Fibroblast of mammary gland (primary cell): ENCODE measurements at regions not wholly inside any gene's neighbourhood (a gene's known extent, or its start where the extent isn't known, plus 50 kb on each side); places are given as distances from the start of the nearest gene placed in this dataset.

ENCODE experiments used
- DNase-seq: peaks from one replicate; pipeline ENCODE4 v3.0.0-alpha.2; 2010; ENCODE audit warnings: low read depth
- H3K4me3 ChIP-seq: 2 replicates; pipeline ENCODE4 v1.5.1; 2011; ENCODE audit warnings: low read depth, mild to moderate bottlenecking, low read length, moderate library complexity; ENCODE audit not compliant: control insufficient read depth
- CTCF ChIP-seq: conservative IDR thresholded peaks from 2 replicates; pipeline ENCODE4 v1.5.1; 2011; ENCODE audit warnings: low read depth, low read length, inconsistent platforms; ENCODE audit not compliant: control insufficient read depth, insufficient read depth

DNA sequence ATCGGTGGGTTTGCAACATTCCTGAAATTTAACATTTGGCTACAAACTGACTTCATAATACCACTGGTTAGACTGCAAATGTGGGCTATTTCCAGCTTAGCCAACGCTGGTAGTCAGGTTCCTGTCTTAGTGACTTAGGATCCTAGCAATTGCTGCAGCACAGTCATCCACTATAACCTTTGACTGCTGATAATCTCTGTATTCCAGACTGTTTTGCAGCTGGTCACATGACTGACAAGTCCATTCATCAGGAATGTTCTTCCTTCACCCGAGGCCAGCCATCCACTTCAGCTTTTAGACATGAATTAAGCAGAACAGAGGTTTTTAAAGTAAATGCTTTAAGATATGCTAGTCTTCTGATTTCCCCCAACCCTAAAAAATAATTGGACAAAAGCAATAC, 425.9 kb upstream of the MPDZ start:
- DNase-seq, result peak; percentile 52
- no peak for TF ChIP-seq CTCF
- no peak overlapping the region for H3K4me3 ChIP-seq

DNA sequence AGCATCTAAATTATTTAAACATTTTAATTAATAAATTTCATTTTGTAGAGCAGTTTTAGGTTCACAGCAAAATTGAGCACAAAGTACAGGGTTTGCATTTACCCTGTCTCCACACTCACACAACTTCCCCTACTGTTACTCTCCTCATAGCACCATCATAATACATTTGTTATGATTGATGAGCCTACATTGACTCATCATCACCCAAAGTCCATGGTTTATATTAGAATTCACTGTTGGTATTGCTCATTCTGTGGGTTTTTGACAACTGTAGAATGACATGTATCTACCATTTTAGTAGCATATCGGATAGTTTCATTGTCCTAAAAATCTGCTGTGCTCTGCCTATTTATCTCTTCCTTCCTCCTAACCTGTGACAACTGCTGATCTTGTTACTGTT, 411.1 kb upstream of the MPDZ start:
- DNase-seq, result peak; percentile 19
- TF ChIP-seq CTCF, result no peak
- no peak overlapping the region for H3K4me3 ChIP-seq

GRCh38 chr9:13689925-13690324, 410.4 kb upstream of the MPDZ start:
- DNase-seq, result no peak
- H3K4me3 ChIP-seq, result no peak overlapping the region
- no peak for TF ChIP-seq CTCF

- DNase-seq, result peak; percentile 26
- peak; percentile 52 for TF ChIP-seq CTCF
These were observed 409.6 kb upstream of the MPDZ start for GRCh38 chr9:13688990-13689600.

DNA sequence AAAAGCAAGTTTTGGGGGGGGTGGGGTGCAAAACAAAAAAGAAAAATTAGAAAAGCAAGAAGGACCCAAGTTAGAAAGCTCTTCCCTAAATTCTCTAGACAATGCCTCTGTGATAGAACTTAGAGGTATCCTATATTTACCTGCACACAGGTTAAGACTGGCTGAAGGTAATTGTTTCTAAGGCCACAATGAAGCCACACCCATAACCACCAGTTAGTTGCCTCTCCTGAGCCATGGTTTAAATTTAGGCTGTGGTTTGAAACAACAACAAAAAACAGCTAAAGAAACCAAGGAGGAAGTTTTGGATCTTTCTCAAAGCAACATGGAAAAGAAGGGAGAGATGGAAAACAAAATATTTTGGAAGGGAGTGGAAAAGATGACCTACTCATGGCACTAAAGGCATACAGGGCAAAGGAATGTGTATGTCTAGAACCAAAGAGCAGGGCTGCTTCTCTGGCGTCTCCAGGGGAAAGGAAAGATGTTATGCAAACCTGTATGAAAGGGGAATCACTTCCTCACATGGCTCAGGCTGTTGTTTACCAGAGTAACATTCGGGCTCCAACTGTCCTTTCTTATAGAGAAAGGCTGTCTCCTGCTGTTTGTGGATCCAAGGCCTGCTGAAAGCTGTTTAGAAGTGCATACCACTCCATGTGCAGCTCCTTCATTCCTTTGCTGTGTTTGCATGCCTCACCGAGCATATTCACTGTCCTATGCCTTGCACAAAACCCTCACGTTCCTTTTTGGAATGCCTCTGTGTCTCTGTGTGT, 408.9 kb upstream of the MPDZ start:
- TF ChIP-seq CTCF, result no peak
- no peak for DNase-seq
- no peak overlapping the region for H3K4me3 ChIP-seq

More at GRCh38 chr9:13688990-13689600, 409.6 kb upstream of the MPDZ start:
- no peak overlapping the region for H3K4me3 ChIP-seq

DNA sequence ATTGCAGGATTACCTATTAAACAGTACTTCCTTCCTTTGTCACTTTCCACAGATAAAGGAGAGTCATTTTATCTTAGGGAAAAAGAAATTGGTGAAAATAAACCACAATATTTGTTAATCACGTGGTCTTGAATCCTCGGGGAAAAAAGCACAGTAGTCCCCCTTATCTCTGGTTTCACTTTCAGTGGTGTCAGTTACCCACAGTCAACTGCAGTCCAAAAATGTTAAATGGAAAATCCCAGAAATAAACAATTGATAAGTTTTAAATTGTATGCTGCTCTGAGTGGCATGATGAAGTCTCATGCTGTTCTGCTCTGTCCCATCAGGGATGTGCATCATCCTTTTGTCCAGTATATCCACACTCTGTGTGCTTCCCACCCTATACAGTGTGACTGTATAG, 405.2 kb upstream of the MPDZ start:
- TF ChIP-seq CTCF, result no peak
- DNase-seq, result no peak
- H3K4me3 ChIP-seq, result no peak overlapping the region

DNA sequence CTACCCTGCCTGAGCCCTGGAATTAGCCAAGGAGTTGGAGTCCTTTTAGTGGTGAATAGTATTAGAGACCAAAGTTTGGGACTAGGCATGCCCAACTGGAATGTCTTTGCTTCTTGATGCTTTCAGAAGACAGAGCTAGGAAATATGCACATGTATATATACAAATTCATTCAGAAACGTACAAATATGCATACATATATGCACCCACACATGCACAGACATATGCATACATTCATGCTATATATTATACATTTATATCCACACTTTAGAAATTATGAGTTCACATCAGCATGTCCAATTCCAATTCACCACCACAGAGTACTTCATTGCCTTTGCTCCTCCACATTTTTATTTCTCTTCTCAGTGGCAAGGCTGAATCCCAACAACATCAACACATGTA, 398.3 kb upstream of the MPDZ start:
- TF ChIP-seq CTCF, result no peak
- no peak overlapping the region for H3K4me3 ChIP-seq
- no peak for DNase-seq
